ENCODE measurements at regions not wholly inside any gene's neighbourhood (a gene's known extent, or its start where the extent isn't known, plus 50 kb on each side); places are given as distances from the start of the nearest gene placed in this dataset.

DNA sequence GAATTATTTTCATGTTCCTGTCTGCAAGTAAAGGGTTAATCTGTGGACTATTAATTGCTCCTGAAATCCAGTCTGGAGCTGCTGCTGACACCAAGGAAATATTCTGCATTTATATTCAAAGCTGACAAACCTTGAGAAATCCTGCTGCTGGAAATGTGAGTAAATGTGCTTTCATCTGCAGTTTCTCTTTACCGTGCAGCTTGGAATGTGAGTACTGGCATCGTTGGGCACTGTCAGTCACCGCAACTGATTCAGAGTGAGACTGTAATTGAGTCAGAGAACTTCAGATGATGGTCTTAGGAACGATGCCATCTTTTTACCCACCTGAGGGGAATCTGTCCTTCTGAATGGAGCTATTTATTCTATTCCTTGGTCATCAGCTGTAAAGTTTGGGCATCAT, 420.6 kb downstream of the SIPA1L2 start (continued):
- TF ChIP-seq, protein P1, sequence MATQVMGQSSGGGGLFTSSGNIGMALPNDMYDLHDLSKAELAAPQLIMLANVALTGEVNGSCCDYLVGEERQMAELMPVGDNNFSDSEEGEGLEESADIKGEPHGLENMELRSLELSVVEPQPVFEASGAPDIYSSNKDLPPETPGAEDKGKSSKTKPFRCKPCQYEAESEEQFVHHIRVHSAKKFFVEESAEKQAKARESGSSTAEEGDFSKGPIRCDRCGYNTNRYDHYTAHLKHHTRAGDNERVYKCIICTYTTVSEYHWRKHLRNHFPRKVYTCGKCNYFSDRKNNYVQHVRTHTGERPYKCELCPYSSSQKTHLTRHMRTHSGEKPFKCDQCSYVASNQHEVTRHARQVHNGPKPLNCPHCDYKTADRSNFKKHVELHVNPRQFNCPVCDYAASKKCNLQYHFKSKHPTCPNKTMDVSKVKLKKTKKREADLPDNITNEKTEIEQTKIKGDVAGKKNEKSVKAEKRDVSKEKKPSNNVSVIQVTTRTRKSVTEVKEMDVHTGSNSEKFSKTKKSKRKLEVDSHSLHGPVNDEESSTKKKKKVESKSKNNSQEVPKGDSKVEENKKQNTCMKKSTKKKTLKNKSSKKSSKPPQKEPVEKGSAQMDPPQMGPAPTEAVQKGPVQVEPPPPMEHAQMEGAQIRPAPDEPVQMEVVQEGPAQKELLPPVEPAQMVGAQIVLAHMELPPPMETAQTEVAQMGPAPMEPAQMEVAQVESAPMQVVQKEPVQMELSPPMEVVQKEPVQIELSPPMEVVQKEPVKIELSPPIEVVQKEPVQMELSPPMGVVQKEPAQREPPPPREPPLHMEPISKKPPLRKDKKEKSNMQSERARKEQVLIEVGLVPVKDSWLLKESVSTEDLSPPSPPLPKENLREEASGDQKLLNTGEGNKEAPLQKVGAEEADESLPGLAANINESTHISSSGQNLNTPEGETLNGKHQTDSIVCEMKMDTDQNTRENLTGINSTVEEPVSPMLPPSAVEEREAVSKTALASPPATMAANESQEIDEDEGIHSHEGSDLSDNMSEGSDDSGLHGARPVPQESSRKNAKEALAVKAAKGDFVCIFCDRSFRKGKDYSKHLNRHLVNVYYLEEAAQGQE (IDR thresholded peaks at IDR 0.05; ENCODE audit: low read depth, low read length) = no peak
- TF ChIP-seq CHD2 (IDR thresholded peaks at IDR 0.05; ENCODE audit: low read length, partially characterized antibody) (no peak), RFX5 (IDR thresholded peaks at IDR 0.05; ENCODE audit: low read length) (no peak)

DNA sequence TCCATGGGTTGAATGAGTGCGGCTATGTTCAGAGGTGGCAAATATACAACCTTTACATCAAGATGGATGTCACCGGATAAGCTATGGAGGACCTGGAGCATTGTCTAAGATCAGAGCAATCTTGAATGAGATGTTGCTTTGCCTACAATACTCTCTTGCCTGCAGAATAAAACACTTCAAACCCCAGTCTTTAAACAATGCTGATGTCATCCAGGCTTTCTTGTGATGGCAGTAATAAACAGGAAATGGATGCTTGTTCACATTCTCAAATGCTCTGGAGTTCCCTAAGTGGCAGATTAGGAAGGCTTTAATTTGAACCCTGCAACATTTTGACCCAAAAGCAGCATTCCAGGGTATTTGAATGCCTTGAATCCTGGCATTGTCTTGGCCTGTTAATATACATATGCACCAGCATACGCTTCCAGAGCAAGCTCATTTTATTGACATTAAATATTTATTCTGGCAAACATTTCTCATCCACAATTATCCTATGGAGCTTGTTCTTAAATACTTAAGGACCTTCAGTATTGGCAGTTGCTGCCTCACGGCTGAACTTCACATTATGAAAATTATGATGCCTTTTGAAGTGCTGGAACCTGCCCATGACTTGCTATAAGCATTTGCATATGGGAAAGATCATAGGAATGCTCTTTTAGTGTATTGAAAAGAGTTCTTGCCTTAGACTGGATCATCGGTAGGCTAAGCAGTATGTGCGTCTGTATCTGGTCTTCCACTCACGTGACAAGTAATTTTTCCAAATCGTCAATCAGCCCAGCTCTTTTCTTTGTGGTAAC, 422.7 kb downstream of the SIPA1L2 start:
- Histone ChIP-seq H3K4me1 (ENCODE audit: control insufficient read depth in 1 of 2, insufficient read depth in 2 of 2, low read depth in 1 of 2, low read length in 1 of 2) (no peaks in the 10 kb centered on the region), H3F3A (replicated peaks; ENCODE audit: insufficient read depth) (no peaks in the 10 kb centered on the region), H3K9ac (no peak overlapping the region), H3K36me3 (replicated peaks in 1 of 2; ENCODE audit: control insufficient read depth in 1 of 2, insufficient read depth in 2 of 2, low read length in 1 of 2) (no peaks in the 10 kb centered on the region), H3K4me2 (no peak overlapping the region), H3K79me2 (ENCODE audit: insufficient read depth) (no peaks in the 10 kb centered on the region), H3K9me2 (no peaks in the 10 kb centered on the region), H2AFZ (ENCODE audit: low read depth) (no peak overlapping the region), H4K20me1 (ENCODE audit: insufficient read depth) (no peaks in the 10 kb centered on the region), H3K9me3 (peaks cover 6% of the 10 kb centered on the region; the same call in 1 of the 2 replicates), H3K27ac (ENCODE audit: low read depth in 2 of 2, low read length in 1 of 2) (no peak overlapping the region), H3K4me3 (ENCODE audit: low read depth in 2 of 2, low read length in 1 of 2) (no peak overlapping the region), H3K27me3 (ENCODE audit: insufficient read depth) (no peaks in the 10 kb centered on the region)
- ChIA-PET CTCF (interaction anchor here (1.5 kb wide), 1 partner anchor 12 kb away, joined by 4 read pairs; no protein-coding TSS in a partner anchor), POLR2A (no interaction called here)
- no peak for TF ChIP-seq FOXM1 (IDR thresholded peaks at IDR 0.05; ENCODE audit: low read depth)
- no peak for TF ChIP-seq NFIC (IDR thresholded peaks at IDR 0.05; ENCODE audit: borderline replicate concordance)
- no peak for TF ChIP-seq YY1 (IDR thresholded peaks at IDR 0.05; ENCODE audit: low read depth)
- no peak for TF ChIP-seq TCF12 (IDR thresholded peaks at IDR 0.05)
- TF ChIP-seq JUND (IDR thresholded peaks at IDR 0.05) = no peak
- TF ChIP-seq, protein P2, sequence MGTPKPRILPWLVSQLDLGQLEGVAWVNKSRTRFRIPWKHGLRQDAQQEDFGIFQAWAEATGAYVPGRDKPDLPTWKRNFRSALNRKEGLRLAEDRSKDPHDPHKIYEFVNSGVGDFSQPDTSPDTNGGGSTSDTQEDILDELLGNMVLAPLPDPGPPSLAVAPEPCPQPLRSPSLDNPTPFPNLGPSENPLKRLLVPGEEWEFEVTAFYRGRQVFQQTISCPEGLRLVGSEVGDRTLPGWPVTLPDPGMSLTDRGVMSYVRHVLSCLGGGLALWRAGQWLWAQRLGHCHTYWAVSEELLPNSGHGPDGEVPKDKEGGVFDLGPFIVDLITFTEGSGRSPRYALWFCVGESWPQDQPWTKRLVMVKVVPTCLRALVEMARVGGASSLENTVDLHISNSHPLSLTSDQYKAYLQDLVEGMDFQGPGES (IDR thresholded peaks at IDR 0.05; ENCODE audit: low read depth, low read length) = no peak
- no peak for TF ChIP-seq ZBTB33 (IDR thresholded peaks at IDR 0.05; ENCODE audit: borderline replicate concordance, low read depth)
- TF ChIP-seq MXI1 (IDR thresholded peaks at IDR 0.05; ENCODE audit: low read depth, low read length) = no peak
- no peak for TF ChIP-seq TEAD4 (IDR thresholded peaks at IDR 0.05; ENCODE audit: borderline replicate concordance, insufficient read depth)
- WGBS (ENCODE audit: low lambda C conversion rate) = 79% methylated on average over 8 of the region's 8 CpGs
- no peak for DNase-seq

All from SK-N-SH (cell line).